Adrenal gland (tissue), 5 donors: ENCODE measurements at regions not wholly inside any gene's neighbourhood (a gene's known extent, or its start where the extent isn't known, plus 50 kb on each side); places are given as distances from the start of the nearest gene placed in this dataset.

Experiments
- CTCF ChIP-seq, 6 experiments: fragments of 450-650 bp in 4 of 6; fragments of 200-600 bp in 2 of 6; sonication (generic) in 1 of 6; IDR thresholded peaks; 1 replicate in 5 of 6; 2 replicates in 1 of 6; pipeline versions ENCODE4 v1.5.1 to v1.8.0; 2016 to 2021; ENCODE audit warnings: antibody characterized with exemption in 6 of 6, mild to moderate bottlenecking in 2 of 6, moderate library complexity in 1 of 6
- POLR2A ChIP-seq, 2 donors: fragments of 450-650 bp; IDR thresholded peaks; one replicate each; pipeline ENCODE4 v1.6.1; 2017; ENCODE audit warnings: antibody characterized with exemption in 2 of 2, mild to moderate bottlenecking in 2 of 2, moderate library complexity in 1 of 2
- donor health status: DM: no; HTN: no; CAD: no.

- TF ChIP-seq CTCF (IDR thresholded peaks at IDR 0.05): no peak
- TF ChIP-seq POLR2A (IDR thresholded peaks at IDR 0.05): no peak
Measured at GRCh38 chr7:92231-92674, 100.1 kb upstream of the FAM20C start.
